ENCODE measurements at regions not wholly inside any gene's neighbourhood (a gene's known extent, or its start where the extent isn't known, plus 50 kb on each side); places are given as distances from the start of the nearest gene placed in this dataset.

DNA sequence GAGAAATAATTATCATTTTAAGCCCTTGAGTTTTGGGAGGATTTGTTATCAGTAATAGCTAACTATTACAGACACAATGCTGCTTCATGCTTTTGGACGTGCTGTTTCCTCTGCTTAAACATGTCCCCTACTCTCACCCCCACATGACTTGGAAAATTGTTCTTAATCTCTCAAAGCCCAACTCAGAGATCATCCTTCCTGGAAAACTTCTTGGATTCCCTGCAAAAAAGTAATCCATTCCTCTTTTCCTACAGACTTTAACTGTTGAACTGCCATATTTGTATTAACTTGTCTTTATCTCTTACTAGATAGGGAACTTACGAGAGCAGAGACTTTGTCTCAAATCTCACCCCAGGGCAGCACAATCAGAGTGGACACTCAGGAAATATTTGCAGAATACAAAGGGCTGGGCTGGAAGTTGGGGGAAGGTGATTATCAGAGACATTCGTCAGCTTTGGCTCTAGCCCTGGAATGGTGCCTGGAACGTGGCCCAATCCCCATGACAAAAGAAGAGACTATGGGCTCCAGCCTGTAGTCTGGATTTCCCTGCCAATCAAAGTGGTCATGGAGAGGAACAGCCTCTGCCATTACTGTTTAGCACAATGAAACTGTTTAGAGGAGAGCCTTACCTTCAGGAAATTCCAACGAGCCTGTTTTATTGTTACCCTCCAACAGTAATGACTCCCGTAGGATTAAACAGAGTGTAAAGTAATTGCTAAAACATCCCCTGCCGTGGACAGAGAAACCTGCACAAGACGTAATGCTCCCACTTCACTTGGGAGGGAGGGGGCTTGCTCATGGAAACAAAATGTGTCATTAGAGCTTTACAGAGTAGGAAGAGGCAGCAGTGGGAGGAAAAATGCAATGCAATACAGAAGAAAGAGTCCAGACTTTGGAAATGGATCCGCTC lies 140.4 kb upstream of the AUTS2 start:
- no peak for DNase-seq (ENCODE audit: low read depth)
- no peak for TF ChIP-seq CTCF (IDR thresholded peaks at IDR 0.05; ENCODE audit: insufficient read depth, low read depth, low read length, missing control alignments)
- no peak overlapping the region for H3K4me3 ChIP-seq (ENCODE audit: low read depth, low read length)

GRCh38 chr7:69464035-69464434 lies 134.2 kb upstream of the AUTS2 start:
- H3K4me3 ChIP-seq (ENCODE audit: low read depth, low read length), result no peak overlapping the region
- TF ChIP-seq CTCF (IDR thresholded peaks at IDR 0.05; ENCODE audit: insufficient read depth, low read depth, low read length, missing control alignments), result no peak
- no peak for DNase-seq (ENCODE audit: low read depth)

GRCh38 chr7:69465262-69465661 lies 133.0 kb upstream of the AUTS2 start:
- no peak overlapping the region for H3K4me3 ChIP-seq (ENCODE audit: low read depth, low read length)
- DNase-seq (ENCODE audit: low read depth), result no peak
- TF ChIP-seq CTCF (IDR thresholded peaks at IDR 0.05; ENCODE audit: insufficient read depth, low read depth, low read length, missing control alignments), result no peak

DNA sequence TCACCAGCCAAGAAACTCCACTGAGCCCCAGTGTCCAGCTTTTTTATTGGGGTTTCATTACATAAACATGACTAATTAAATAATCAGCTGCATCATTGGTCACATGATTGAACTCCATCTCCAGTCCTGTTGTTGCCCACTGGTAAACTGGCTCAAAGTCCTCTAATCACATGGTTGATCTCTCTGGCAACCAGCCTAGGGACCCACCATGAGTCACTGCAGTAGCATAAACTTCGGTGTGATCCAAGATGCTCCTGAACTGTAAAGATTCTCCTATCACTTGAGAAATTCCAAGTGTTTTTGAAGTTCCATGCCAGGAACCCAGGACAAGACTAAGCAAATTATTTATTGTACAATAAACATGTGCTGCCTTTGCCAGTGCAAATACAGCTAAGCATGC lies 130.4 kb upstream of the AUTS2 start:
- H3K4me3 ChIP-seq (ENCODE audit: low read depth, low read length), result no peak overlapping the region
- TF ChIP-seq CTCF (IDR thresholded peaks at IDR 0.05; ENCODE audit: insufficient read depth, low read depth, low read length, missing control alignments), result no peak
- DNase-seq (ENCODE audit: low read depth), result no peak

DNA sequence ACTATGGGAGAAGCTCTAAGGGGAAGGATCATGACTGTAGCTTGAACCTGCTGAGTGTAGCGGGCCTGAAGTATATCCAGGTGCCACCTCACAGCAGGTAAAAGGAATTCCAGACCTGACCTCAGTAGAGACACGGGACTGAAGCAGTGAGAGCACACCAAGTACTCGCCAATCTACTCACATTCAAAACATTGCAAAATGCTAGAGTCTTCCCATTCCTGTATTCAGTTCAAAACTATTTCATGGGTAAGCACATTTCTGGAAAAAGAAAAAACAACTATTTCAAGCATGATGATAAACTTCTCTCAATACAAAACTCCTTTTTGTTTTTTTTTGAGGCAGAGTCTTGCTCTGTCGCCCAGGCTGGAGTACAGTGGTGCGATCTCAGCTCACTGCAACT lies 121.9 kb upstream of the AUTS2 start:
- no peak for TF ChIP-seq CTCF (IDR thresholded peaks at IDR 0.05; ENCODE audit: insufficient read depth, low read depth, low read length, missing control alignments)
- H3K4me3 ChIP-seq (ENCODE audit: low read depth, low read length), result no peak overlapping the region
- DNase-seq (ENCODE audit: low read depth), result no peak

DNA sequence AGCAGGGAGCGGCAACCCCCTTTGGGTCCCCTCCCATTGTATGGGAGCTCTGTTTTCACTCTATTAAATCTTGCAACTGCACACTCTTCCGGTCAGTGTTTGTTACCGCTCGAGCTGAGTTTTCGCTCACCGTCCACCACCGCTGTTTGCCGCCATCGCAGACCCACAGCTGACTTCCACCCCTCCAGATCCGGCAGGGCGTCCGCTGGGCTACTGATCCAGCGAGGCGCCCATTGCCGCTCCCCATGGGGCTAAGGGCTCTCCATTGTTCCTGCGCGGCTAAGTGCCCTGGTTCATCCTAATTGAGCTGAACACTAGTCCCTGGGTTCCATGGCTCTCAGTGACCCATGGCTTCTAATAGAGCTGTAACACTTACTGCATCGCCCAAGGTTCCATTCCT lies 115.6 kb upstream of the AUTS2 start:
- no peak overlapping the region for H3K4me3 ChIP-seq (ENCODE audit: low read depth, low read length)
- no peak for DNase-seq (ENCODE audit: low read depth)
- TF ChIP-seq CTCF (IDR thresholded peaks at IDR 0.05; ENCODE audit: insufficient read depth, low read depth, low read length, missing control alignments), result no peak

DNA sequence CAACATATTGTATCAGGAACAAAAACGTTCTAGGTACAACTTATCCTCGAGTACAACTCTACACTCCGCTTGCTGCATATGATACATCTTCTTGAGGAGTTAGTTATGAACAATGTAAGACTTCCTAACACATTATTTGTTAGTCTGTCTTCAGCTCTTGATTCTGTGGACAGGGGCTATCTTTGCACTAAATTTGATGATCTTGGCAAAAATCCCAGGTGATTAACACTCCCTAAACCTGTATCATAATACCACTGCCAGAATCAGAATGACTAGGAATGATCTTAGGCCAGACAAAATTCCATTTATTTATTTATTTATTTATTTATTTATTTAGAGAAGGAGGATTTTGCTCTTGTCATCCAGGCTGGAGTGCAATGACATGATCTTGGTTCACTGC lies 108.7 kb upstream of the AUTS2 start:
- H3K4me3 ChIP-seq (ENCODE audit: low read depth, low read length), result no peak overlapping the region
- TF ChIP-seq CTCF (IDR thresholded peaks at IDR 0.05; ENCODE audit: insufficient read depth, low read depth, low read length, missing control alignments), result no peak
- DNase-seq (ENCODE audit: low read depth), result no peak

All from GM12865 (cell line).